Upper lobe of left lung (tissue), 4 donors: ENCODE measurements at regions not wholly inside any gene's neighbourhood (a gene's known extent, or its start where the extent isn't known, plus 50 kb on each side); places are given as distances from the start of the nearest gene placed in this dataset.

Experiments
- CTCF ChIP-seq, 6 experiments: fragments of 450-650 bp in 4 of 6; fragments of 200-600 bp in 2 of 6; sonication (generic) in 2 of 6; IDR thresholded peaks; one replicate each; pipeline ENCODE4 v1.5.1; 2016 to 2019; ENCODE audit warnings: antibody characterized with exemption in 6 of 6
- EP300 ChIP-seq, 4 donors: sonication (generic); formaldehyde crosslinking; IDR thresholded peaks; one replicate each; pipeline ENCODE4 v1.5.1; 2017; ENCODE audit warnings: antibody characterized with exemption in 4 of 4, control low read depth in 2 of 4
- POLR2AphosphoS5 ChIP-seq, 2 donors: sonication (generic); formaldehyde crosslinking; IDR thresholded peaks; one replicate each; pipeline ENCODE4 v1.5.1; 2017; ENCODE audit warnings: antibody characterized with exemption in 2 of 2

GRCh38 chr2:237024255-237024654, 61.4 kb upstream of the COPS8 start:
- no peak for TF ChIP-seq CTCF (IDR thresholded peaks at IDR 0.05)
- TF ChIP-seq POLR2AphosphoS5 (IDR thresholded peaks at IDR 0.05), result no peak
- no peak for TF ChIP-seq EP300 (IDR thresholded peaks at IDR 0.05)
